RPMI7951 (cell line): ENCODE measurements at regions not wholly inside any gene's neighbourhood (a gene's known extent, or its start where the extent isn't known, plus 50 kb on each side); places are given as distances from the start of the nearest gene placed in this dataset.

Experiments
- DNase-seq: peaks from one replicate; pipeline ENCODE4 v3.0.0-alpha.2; 2012; ENCODE audit warnings: low read depth

GRCh38 chr5:38207343-38207742, 51.0 kb upstream of the EGFLAM start:
- no peak for DNase-seq

GRCh38 chr5:38202741-38203140, 55.6 kb upstream of the EGFLAM start:
- peak; percentile 1 for DNase-seq

- no peak for DNase-seq
Measured at GRCh38 chr5:38200872-38201557, 57.3 kb upstream of the EGFLAM start.

- DNase-seq: no peak
Measured at GRCh38 chr5:38197118-38197517, 61.2 kb upstream of the EGFLAM start.

GRCh38 chr5:38193015-38193581, 65.3 kb upstream of the EGFLAM start:
- DNase-seq: peak; percentile 54

- DNase-seq: no peak
Measured at GRCh38 chr5:38191693-38192092, 66.7 kb upstream of the EGFLAM start.

GRCh38 chr5:38190111-38190510, 68.2 kb upstream of the EGFLAM start:
- no peak for DNase-seq

GRCh38 chr5:38189081-38189504, 69.3 kb upstream of the EGFLAM start:
- DNase-seq: no peak

GRCh38 chr5:38188591-38188990, 69.8 kb upstream of the EGFLAM start:
- DNase-seq: no peak

GRCh38 chr5:38187532-38187931, 70.8 kb upstream of the EGFLAM start:
- DNase-seq: no peak

GRCh38 chr5:38184627-38185026, 73.7 kb upstream of the EGFLAM start:
- no peak for DNase-seq

GRCh38 chr5:38182991-38183390, 75.4 kb upstream of the EGFLAM start:
- DNase-seq: no peak

- no peak for DNase-seq
Measured at GRCh38 chr5:38168029-38168428, 90.3 kb upstream of the EGFLAM start.

- DNase-seq: no peak
Measured at GRCh38 chr5:38167562-38167996, 90.8 kb upstream of the EGFLAM start.

- DNase-seq: no peak
Measured at GRCh38 chr5:38166832-38167231, 91.5 kb upstream of the EGFLAM start.

GRCh38 chr5:38165435-38165834, 92.9 kb upstream of the EGFLAM start:
- no peak for DNase-seq

GRCh38 chr5:38164776-38165399, 93.5 kb upstream of the EGFLAM start:
- no peak for DNase-seq

GRCh38 chr5:38163636-38164237, 94.6 kb upstream of the EGFLAM start:
- no peak for DNase-seq

- DNase-seq: peak; percentile 18
Measured at GRCh38 chr5:38162625-38163024, 95.7 kb upstream of the EGFLAM start.

- DNase-seq: no peak
Measured at GRCh38 chr5:38157024-38157423, 101.3 kb upstream of the EGFLAM start.

- DNase-seq: peak; percentile 15
Measured at GRCh38 chr5:38154615-38155204, 103.6 kb upstream of the EGFLAM start.

GRCh38 chr5:38151878-38152277, 106.5 kb upstream of the EGFLAM start:
- peak; percentile 51 for DNase-seq

GRCh38 chr5:38149815-38150195, 108.6 kb upstream of the EGFLAM start:
- DNase-seq: peak; percentile 12
